ENCODE measurements at regions not wholly inside any gene's neighbourhood (a gene's known extent, or its start where the extent isn't known, plus 50 kb on each side); places are given as distances from the start of the nearest gene placed in this dataset.

GRCh38 chr12:12010277-12011039 lies 60.3 kb upstream of the BCL2L14 start (continued):
- TF ChIP-seq ZNF592 (IDR thresholded peaks at IDR 0.05) (no peak), KAT2A (conservative IDR thresholded peaks at IDR 0.05; ENCODE audit: control insufficient read depth, low read depth, low read length) (no peak), CUX1 (IDR thresholded peaks at IDR 0.05; ENCODE audit: insufficient replicate concordance, low read depth, low read length) (no peak), RAD21 (IDR thresholded peaks at IDR 0.05; ENCODE audit: insufficient read depth, low read depth, low read length) (no peak), IRF5 (IDR thresholded peaks at IDR 0.05; ENCODE audit: borderline replicate concordance) (no peak; the same call in 1 of the 2 replicates), BMI1 (IDR thresholded peaks at IDR 0.05; ENCODE audit: borderline replicate concordance) (no peak), MTA2 (IDR thresholded peaks at IDR 0.05; ENCODE audit: low read depth) (peak; percentile 99), MXI1 (IDR thresholded peaks at IDR 0.05; ENCODE audit: low read depth, low read length) (peak; percentile 60; the same call in 1 of the 2 replicates), IRF4 (IDR thresholded peaks at IDR 0.05; ENCODE audit: low read depth, low read length) (peak; percentile 92), ZSCAN29 (IDR thresholded peaks at IDR 0.05) (no peak), ZNF217 (IDR thresholded peaks at IDR 0.05) (no peak), CEBPB (IDR thresholded peaks at IDR 0.05; ENCODE audit: borderline replicate concordance in 1 of 2, low read depth in 2 of 2, low read length in 2 of 2) (peak in 1 of 2 experiments; percentile 67; a peak in 1 of 4 replicates), FOXM1 (IDR thresholded peaks at IDR 0.05; ENCODE audit: low read depth, low read length) (no peak; the same call in 1 of the 2 replicates), REST (IDR thresholded peaks at IDR 0.05; ENCODE audit: low read depth, low read length) (no peak)

All from GM12878 (cell line).